Glomerular endothelial cell (primary cell): ENCODE measurements at regions not wholly inside any gene's neighbourhood (a gene's known extent, or its start where the extent isn't known, plus 50 kb on each side); places are given as distances from the start of the nearest gene placed in this dataset.

Experiments used
- DNase-seq: peaks from one replicate; pipeline ENCODE4 v3.0.0-alpha.2; 2011; ENCODE audit warnings: low read depth, low spot score; ENCODE audit errors: extremely low read depth

DNA sequence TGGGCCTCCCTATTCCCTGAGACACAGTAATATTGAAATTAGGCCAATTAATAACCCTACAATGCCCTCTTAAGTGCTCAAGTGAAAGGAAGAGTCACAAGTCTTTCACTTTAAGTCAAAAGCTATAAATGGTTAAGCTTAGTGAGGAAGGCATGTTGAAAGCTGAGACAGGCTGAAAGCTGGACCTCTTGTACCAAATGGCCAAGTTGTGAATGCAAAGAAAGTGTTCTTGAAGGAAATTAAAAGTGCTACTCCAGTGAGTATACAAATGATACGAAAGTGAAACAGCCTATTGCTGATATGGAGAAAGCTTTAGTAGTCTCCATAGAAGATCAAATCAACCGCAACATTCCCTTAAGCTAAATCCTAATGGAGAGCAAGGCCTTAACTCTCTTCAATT lies 140.8 kb downstream of the PTCSC3 start:
- no peak for DNase-seq

GRCh38 chr14:36028665-36029064 lies 147.9 kb downstream of the PTCSC3 start:
- no peak for DNase-seq

- no peak for DNase-seq
Observed at GRCh38 chr14:36028218-36028617, 148.3 kb downstream of the PTCSC3 start.

GRCh38 chr14:36027354-36027753 lies 149.2 kb downstream of the PTCSC3 start:
- DNase-seq = no peak

DNA sequence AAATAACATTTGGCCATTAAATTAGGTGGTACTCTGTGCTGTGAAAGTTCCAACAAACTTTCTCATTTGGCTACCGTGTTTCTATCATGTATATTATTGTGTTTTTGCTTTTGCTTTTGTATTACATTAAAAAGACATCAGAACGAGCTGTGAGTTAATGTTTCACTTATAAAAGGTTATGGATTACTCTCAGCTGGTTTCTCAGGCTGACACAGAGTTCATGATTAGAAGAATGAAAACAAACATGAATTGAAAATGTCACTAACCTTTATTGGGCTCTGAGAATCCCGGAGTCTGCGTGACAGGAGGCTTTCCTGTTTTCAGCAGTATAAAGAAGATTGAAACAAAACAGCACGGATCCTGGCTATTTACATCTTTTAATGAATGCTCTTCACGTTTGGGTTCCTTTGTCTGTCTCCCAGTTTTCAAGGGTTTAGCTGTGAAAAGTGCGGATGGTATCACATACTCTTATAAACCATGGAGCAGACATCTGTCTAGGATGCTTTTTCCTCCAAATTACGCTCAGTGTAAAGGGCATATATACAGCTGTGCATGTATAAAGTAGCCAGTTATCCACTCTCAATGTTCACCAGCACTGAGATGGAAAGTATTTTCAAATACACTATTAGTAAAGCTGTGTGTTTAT lies 153.6 kb downstream of the PTCSC3 start:
- no peak for DNase-seq

- DNase-seq = no peak
Observed at GRCh38 chr14:36021591-36022320, 154.8 kb downstream of the PTCSC3 start.

GRCh38 chr14:36021030-36021422 lies 155.5 kb downstream of the PTCSC3 start:
- no peak for DNase-seq

DNA sequence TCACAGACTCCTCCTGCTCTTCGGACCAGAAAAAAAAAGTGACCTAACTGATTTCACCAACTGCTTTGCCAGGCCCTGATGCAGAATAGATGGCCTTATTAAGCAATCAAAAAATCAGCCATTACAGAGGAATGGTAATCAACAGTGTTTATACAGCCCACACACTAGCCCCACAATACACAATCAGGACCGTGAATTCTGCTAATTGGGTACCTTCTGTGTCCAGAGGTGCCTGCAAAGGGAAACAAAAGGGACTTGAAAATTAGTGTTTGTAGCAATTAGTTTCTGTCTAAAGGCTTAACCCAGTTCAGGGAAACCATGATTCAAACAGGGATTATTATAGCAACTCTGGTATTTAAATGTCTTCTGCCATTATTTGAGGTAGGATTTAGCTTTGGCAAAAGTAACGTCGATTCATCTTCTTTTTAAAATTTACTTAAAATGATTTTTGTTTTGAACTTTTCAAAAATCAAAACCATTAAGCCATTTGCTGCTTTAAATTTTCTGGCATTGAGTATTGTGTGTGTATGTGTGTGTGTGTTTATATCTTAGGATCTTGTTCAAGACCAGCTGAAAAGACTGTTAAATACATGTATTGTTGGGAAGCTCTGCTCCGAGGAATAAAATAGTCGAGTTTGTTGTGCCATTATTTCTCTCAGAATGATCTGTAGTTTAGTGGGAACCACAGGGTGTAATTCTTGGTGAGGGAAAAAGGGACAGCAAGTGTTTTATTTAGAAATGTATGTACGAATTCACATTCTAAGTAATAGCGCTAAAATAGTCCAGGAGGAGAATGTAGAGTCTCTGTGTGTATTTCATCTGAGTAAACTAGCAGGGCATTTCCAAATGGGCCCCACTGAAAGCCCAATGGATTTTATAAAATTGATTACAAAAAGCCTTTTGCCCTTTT lies 156.1 kb downstream of the PTCSC3 start:
- DNase-seq = no peak

- DNase-seq = no peak
Observed at GRCh38 chr14:36019126-36019525, 157.4 kb downstream of the PTCSC3 start.

DNA sequence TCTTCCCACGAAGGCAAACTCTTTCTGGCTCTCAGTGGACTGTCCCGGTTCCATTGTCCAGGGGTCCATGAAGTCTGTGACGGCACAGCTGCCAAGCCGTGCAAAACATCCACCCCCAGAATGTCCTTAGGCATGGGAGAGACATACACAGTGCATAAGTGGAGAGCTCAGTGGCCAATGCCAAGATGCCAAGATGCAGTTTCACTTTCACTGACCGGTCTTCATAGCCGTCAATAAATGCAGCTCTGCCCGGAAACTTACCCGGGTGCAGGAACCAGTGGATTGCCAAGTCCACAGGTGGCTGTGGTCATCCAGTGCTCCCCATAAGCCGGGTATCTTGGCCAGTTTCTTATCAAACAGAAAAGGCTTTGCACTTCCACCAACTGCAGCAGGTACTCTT lies 162.3 kb downstream of the PTCSC3 start:
- DNase-seq = no peak

GRCh38 chr14:36013483-36013882 lies 163.0 kb downstream of the PTCSC3 start:
- no peak for DNase-seq

DNA sequence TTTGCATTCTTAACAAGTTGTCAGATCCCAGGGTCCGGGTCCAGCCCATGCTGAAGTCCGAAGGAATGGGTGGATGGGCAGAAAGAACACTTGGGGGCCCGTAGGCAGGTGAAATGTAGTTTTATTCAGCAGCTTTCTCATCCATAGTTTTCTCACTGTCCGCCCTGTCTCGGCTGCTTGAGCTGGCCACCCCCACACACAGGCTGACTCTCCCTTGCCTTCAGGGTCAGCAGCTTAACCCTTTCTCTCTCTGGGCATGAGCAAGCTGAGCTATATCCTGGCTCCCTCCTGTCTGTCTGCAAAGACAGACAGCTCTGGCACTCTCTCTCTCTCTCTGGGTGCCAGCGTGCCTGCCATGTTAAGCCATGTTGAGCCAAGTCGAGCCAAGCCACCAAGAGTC lies 163.9 kb downstream of the PTCSC3 start:
- no peak for DNase-seq

DNA sequence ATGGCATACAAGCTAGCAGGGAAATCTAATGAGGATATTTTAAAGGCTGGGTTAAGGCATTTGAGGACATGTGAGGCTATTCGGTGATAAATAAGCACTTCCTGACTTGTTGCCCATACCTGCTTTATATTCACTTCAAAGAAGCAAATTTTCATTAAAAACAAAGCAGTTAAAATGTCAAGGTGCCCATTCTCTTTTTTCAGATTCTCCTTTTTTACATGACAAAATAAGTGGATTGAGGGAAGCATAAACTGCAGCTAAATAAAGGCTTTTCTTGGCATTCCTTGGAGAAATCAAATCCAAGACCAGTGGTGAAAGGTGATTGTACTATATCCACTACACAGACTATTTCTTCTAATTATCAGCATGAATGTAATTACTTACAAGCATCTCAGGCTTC lies 166.9 kb downstream of the PTCSC3 start:
- no peak for DNase-seq

- no peak for DNase-seq
Observed at GRCh38 chr14:36006623-36007022, 169.9 kb downstream of the PTCSC3 start.

DNA sequence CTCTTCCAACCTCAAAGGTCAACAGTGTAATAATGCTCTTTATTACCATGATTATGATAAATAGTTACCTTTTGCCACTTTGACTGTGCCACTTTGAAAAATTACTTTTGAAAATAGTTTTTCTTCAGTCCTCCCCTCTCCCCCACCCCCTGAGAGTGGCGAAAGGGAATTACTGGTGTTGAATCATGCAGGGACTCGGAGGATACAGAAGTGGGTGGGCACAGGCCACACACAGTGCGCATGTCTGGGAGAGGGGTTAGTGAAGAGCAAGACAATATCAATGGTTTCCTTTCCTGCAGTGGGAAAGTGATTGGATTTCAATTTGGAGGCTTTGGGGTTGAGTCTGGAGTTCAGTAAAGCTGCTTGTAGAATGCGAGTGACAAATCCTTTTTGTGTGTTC lies 170.9 kb downstream of the PTCSC3 start:
- DNase-seq = no peak

GRCh38 chr14:36001936-36002335 lies 174.6 kb downstream of the PTCSC3 start:
- no peak for DNase-seq

- DNase-seq = no peak
Observed at GRCh38 chr14:35999294-35999693, 173.2 kb downstream of the BRMS1L start.

DNA sequence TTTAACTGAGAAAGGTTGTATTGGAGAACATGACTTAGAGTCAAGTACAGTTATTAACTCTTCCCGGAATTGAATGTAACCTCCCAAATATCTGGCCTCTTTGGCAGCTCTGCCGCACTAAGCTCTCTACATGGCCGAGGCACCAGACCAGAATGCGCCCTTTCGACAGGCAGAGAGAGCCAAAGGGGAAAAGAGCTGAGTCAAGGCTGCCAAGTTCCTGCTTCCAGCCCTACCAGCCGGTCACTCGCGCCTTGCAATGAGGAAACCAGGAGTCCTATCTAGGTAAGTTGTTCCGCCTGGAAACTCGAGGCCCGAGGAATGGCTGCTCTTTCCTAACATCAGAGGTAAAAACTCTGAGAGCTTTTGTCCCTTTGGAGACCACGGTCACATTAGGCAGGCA lies 172.2 kb downstream of the BRMS1L start:
- no peak for DNase-seq

DNA sequence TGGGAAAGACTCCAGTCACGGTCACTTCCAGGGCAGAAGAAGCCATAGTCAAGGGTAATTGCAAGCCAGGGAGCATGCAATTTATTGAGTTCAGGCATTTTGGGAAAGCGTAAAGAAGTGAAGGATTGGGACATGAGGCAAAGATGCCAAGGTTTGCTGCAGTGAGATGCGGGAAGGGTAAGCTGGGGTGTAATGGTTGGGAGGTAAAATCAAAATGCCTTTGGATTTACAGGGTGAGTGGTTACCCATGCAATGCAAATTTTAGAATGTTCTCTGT lies 167.5 kb downstream of the BRMS1L start:
- no peak for DNase-seq

DNA sequence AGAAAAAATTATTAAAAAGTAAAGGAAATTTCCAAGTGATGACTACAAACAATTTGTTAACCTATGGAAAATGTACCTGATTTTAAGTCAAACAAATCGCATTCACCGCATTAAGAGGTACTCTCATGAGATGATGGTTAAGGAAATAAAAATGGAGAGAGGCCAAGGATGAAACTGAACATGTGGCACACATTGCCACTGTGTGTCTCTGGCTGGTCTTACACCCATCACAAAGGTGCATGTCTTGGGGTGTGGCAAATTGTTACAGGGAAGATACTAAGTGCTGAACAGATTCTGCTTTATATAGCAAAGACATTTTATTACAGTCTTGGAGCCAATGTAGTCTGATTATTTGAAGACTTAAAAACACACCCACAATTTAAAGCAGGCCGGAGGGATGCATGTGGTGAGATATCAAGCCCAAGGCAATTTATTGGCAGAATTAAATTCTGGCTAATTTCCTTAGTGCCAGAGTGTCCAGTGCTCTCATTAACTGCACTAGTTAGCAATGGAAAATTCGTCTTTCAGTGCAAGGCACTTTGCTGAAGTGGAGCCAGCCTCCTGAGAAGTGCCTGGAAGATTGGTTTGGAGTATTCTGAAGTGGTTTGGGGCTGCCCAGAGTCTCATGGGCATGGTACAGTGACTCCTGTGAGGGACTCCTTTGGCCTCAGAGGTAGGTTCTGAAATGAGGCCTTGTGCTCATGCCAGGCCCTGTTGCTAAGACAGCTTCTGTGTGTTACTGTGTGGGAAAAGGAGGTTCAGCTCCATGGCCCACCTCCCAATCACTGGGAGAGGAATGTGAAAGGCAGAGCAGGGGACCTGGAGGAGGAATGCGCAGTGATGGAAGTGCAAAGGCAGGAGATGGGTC lies 166.9 kb downstream of the BRMS1L start:
- DNase-seq = no peak

GRCh38 chr14:35991356-35991755 lies 165.2 kb downstream of the BRMS1L start:
- DNase-seq = no peak
